Smooth muscle cell (in vitro differentiated cells): ENCODE measurements at regions not wholly inside any gene's neighbourhood (a gene's known extent, or its start where the extent isn't known, plus 50 kb on each side); places are given as distances from the start of the nearest gene placed in this dataset.

Experiments
- DNase-seq: peaks from one replicate; lab custom pipeline; 2025; ENCODE audit not compliant: unreplicated experiment; lab: John Stamatoyannopoulos, UW
- H2AFZ ChIP-seq: fragments of 200-600 bp; sonication (generic); 2 replicates; pipeline ENCODE4 v1.6.0; 2016; ENCODE audit warnings: antibody characterized with exemption, low read depth, mild to moderate bottlenecking
- H3F3A ChIP-seq: fragments of 200-600 bp; sonication (generic); 2 replicates; pipeline ENCODE4 v1.6.0; 2017; ENCODE audit warnings: antibody characterized with exemption, low read depth
- H3K27ac ChIP-seq: fragments of 200-600 bp; sonication (generic); 2 replicates; pipeline ENCODE4 v1.5.1; 2016; ENCODE audit warnings: low read depth, mild to moderate bottlenecking
- H3K27me3 ChIP-seq: fragments of 200-600 bp; sonication (generic); 2 replicates; pipeline ENCODE4 v1.6.1; 2016; ENCODE audit warnings: low read depth, mild to moderate bottlenecking
- H3K36me3 ChIP-seq: fragments of 200-600 bp; sonication (generic); 2 replicates; pipeline ENCODE4 v1.5.1; 2016; ENCODE audit warnings: low read depth
- H3K4me1 ChIP-seq: fragments of 200-600 bp; sonication (generic); 2 replicates; pipeline ENCODE4 v1.5.1; 2016; ENCODE audit warnings: low read depth
- H3K4me2 ChIP-seq: fragments of 200-600 bp; sonication (generic); 2 replicates; pipeline ENCODE4 v1.6.0; 2016; ENCODE audit warnings: mild to moderate bottlenecking
- H3K4me3 ChIP-seq: fragments of 200-600 bp; sonication (generic); 2 replicates; pipeline ENCODE4 v1.5.1; 2016; ENCODE audit warnings: mild to moderate bottlenecking
- H3K79me2 ChIP-seq: fragments of 200-600 bp; sonication (generic); 2 replicates; pipeline ENCODE4 v1.6.0; 2016; ENCODE audit warnings: low read depth, mild to moderate bottlenecking
- H3K9ac ChIP-seq: fragments of 200-600 bp; sonication (generic); 2 replicates; pipeline ENCODE4 v1.6.0; 2016; ENCODE audit warnings: low read depth
- H3K9me3 ChIP-seq: fragments of 200-600 bp; sonication (generic); replicated peaks from 2 replicates; pipeline ENCODE4 v1.5.1; 2016; ENCODE audit warnings: low read depth
- H4K20me1 ChIP-seq: fragments of 200-600 bp; sonication (generic); 2 replicates; pipeline ENCODE4 v1.6.0; 2016; ENCODE audit warnings: low read depth
- WGBS: methylation state at CpG from one replicate; pipeline ENCODE4 v1.1.7; 2016; ENCODE audit warnings: low lambda C conversion rate; 5-methylcytosine and 5-hydroxymethylcytosine counted together
- TF ChIP-seq, protein P1 (sequence below): fragments of 200-600 bp; sonication (generic); IDR thresholded peaks from 2 replicates; pipeline ENCODE4 v1.5.1; 2017; ENCODE audit warnings: borderline replicate concordance, mild to moderate bottlenecking, antibody characterized with exemption; ENCODE audit not compliant: insufficient read depth, poor library complexity, severe bottlenecking

DNA sequence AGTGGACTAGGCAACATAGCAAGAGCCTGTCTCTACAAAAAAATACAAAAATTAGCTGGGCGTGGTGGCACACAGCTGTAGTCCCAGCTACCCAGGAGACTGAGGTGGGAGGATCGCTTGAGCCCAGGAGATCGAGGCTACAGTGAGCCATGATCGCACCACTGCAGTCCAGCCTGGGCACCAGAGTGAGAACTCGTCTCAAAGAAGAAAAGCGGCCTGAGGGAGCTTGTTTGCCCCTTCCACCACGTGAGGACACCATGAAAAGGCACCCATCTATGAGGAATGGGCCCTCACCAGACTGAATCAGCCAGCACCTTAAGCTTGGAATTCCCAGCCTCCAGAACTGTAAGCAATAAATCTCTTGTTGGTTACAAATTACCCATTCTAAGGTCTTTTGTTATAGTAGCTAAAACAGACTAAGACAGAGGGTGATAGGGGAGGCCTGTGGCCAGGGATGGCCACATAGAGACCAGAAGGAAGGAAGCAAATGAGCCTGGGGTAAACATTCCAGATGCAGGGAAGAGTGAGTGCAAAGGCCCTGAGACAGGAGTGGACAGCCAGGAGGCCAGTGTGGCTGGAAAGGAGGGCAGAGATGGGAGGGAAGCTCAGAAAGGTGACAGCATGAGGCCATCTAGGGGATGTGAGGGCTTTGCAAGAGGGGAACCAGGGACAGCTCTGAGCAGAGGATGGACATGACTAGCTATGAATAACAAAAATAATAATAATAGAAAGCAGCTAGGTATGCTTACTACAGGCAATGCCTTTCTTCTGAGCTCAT lies 120.1 kb downstream of the MATN1 start:
- Histone ChIP-seq H3K4me2 (no peak overlapping the region), H3K36me3 (no peaks in the 10 kb centered on the region), H3K4me1 (no peaks in the 10 kb centered on the region), H3F3A (no peaks in the 10 kb centered on the region), H2AFZ (no peak overlapping the region), H3K9me3 (no peaks in the 10 kb centered on the region), H3K79me2 (no peaks in the 10 kb centered on the region), H3K4me3 (no peak overlapping the region), H3K27ac (no peak overlapping the region), H3K9ac (no peak overlapping the region), H3K27me3 (no peaks in the 10 kb centered on the region), H4K20me1 (no peaks in the 10 kb centered on the region)
- DNase-seq = no peak
- WGBS = 90% methylated on average over 7 of the region's 7 CpGs
- TF ChIP-seq, protein P1, sequence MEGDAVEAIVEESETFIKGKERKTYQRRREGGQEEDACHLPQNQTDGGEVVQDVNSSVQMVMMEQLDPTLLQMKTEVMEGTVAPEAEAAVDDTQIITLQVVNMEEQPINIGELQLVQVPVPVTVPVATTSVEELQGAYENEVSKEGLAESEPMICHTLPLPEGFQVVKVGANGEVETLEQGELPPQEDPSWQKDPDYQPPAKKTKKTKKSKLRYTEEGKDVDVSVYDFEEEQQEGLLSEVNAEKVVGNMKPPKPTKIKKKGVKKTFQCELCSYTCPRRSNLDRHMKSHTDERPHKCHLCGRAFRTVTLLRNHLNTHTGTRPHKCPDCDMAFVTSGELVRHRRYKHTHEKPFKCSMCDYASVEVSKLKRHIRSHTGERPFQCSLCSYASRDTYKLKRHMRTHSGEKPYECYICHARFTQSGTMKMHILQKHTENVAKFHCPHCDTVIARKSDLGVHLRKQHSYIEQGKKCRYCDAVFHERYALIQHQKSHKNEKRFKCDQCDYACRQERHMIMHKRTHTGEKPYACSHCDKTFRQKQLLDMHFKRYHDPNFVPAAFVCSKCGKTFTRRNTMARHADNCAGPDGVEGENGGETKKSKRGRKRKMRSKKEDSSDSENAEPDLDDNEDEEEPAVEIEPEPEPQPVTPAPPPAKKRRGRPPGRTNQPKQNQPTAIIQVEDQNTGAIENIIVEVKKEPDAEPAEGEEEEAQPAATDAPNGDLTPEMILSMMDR = no peak

DNA sequence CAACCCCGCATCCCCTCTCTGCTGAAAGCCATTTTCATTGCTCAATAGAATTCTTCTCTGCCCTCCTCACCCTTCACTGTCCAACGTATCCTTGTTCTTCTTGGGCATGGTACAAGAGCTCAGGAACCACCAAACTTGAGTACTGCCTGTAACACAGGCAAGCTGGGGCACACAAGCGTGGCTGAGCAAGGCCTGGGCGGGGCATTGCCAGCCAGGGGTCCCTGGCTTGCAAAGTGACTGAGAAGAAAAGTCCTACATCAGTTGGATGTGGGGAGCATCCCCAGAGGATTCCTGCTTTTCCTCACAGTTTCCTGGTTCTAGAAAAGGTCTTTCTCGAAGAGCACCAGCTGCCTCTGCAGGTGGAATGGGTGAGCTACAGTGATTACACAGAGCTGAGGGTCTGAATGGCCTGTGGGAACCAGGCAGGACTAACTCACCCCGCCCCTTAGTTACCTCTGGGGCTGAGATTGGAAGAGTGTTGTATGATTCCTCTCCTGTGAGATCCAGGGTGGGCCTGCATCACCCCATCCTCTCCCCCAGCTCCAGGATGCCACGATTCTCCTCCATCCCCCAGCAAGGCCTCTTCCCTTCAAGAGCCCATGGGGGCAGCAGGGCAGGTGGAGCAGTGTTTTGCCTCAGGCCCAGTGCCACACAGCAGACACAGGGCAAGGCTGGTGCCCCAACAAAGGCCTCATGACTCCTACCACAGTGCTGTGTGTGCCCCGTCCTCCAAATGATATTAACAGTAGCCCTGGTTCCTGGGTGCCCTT lies 121.9 kb downstream of the MATN1 start:
- Histone ChIP-seq H3K4me2 (no peak overlapping the region), H3K27ac (no peak overlapping the region), H2AFZ (no peak overlapping the region), H3K9ac (no peak overlapping the region), H3K4me3 (no peak overlapping the region), H3K36me3 (no peaks in the 10 kb centered on the region), H3K79me2 (no peaks in the 10 kb centered on the region), H4K20me1 (no peaks in the 10 kb centered on the region), H3K4me1 (no peaks in the 10 kb centered on the region), H3K9me3 (no peaks in the 10 kb centered on the region), H3F3A (no peaks in the 10 kb centered on the region), H3K27me3 (no peaks in the 10 kb centered on the region)
- 86% methylated on average over 8 of the region's 8 CpGs for whole genome bisulfite sequencing
- TF ChIP-seq, protein P1 = no peak
- no peak for DNase-seq

DNA sequence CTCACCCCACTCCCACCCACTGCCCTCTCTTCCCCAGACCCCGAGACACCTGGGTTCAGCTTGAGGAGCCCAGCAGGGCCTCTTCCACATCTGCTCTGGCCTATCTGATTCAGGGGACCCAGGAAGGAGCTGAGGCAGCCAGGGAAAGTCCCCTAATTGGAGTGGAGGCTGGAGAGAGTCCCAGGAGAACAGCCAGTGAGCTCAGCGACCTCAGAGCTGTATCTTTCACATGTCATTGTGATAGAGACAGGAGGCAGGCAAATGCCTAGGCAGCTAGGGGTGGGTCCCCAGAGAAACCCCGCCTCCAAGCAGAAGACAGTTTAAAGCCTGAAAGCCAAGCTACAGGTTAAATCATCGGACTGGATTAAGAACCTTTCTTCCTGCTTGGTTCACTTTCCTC lies 122.7 kb downstream of the MATN1 start:
- TF ChIP-seq, protein P1 = no peak
- no peaks in the 10 kb centered on the region for H3K27me3 ChIP-seq
- H3K79me2 ChIP-seq = no peaks in the 10 kb centered on the region
- H3F3A ChIP-seq = no peaks in the 10 kb centered on the region
- no peaks in the 10 kb centered on the region for H3K4me1 ChIP-seq
- no peak overlapping the region for H3K9ac ChIP-seq
- no peak overlapping the region for H3K27ac ChIP-seq
- no peak overlapping the region for H2AFZ ChIP-seq
- H4K20me1 ChIP-seq = no peaks in the 10 kb centered on the region
- H3K9me3 ChIP-seq = no peaks in the 10 kb centered on the region
- no peak overlapping the region for H3K4me3 ChIP-seq
- DNase-seq = no peak
- 82% methylated on average over 4 of the region's 4 CpGs for WGBS
- no peaks in the 10 kb centered on the region for H3K36me3 ChIP-seq
- no peak overlapping the region for H3K4me2 ChIP-seq
